Activated B cell treated with CpG ODN at 0.5 μM for 24 hours (primary cell): ENCODE measurements at regions not wholly inside any gene's neighbourhood (a gene's known extent, or its start where the extent isn't known, plus 50 kb on each side); places are given as distances from the start of the nearest gene placed in this dataset.

Source experiments
- ATAC-seq: fragments of 200-7000 bp; cut with Tn5 transposase; one replicate; pipeline ENCODE4 v1.10.0; 2021; ENCODE audit warnings: low read depth, mild to moderate bottlenecking, moderate library complexity
- CTCF ChIA-PET: fragments of 350-600 bp; sonication (Branson Sonifier 250); formaldehyde crosslinking; loops from one replicate; lab custom pipeline; 2021; ENCODE audit warnings: antibody characterized with exemption; lab: Charles Lee
- POLR2A ChIA-PET: fragments of 350-600 bp; sonication (Branson Sonifier 250); formaldehyde crosslinking; loops from one replicate; lab custom pipeline; 2021; ENCODE audit warnings: antibody characterized with exemption; lab: Charles Lee
- DNase-seq: peaks from one replicate; pipeline ENCODE4 v3.0.0; 2022
- H3K27ac Mint-ChIP-seq: one replicate; pipeline ENCODE4 v1.8.0; 2020; ENCODE audit warnings: mixed read lengths
- H3K27me3 Mint-ChIP-seq: one replicate; pipeline ENCODE4 v1.8.0; 2021; ENCODE audit warnings: mixed read lengths
- H3K36me3 Mint-ChIP-seq: one replicate; pipeline ENCODE4 v1.8.0; 2021; ENCODE audit warnings: low read depth, mixed read lengths
- H3K4me1 Mint-ChIP-seq: one replicate; pipeline ENCODE4 v1.8.0; 2021; ENCODE audit warnings: mixed read lengths
- H3K4me3 Mint-ChIP-seq: one replicate; pipeline ENCODE4 v1.8.0; 2020; ENCODE audit warnings: mild to moderate bottlenecking, mixed read lengths
- H3K9me3 Mint-ChIP-seq: one replicate; pipeline ENCODE4 v1.8.0; 2020; ENCODE audit warnings: mixed read lengths
- intact Hi-C: fragments of 100-400 bp; cut with micrococcal nuclease; formaldehyde crosslinking; loops from one replicate; pipeline ENCODE4 v1.15.1; 2024
- TF ChIP-seq, protein P1 (sequence below): fragments of 200-600 bp; IDR thresholded peaks from one replicate; pipeline ENCODE4 v1.8.0; 2022; ENCODE audit warnings: antibody characterized with exemption, mild to moderate bottlenecking

DNA sequence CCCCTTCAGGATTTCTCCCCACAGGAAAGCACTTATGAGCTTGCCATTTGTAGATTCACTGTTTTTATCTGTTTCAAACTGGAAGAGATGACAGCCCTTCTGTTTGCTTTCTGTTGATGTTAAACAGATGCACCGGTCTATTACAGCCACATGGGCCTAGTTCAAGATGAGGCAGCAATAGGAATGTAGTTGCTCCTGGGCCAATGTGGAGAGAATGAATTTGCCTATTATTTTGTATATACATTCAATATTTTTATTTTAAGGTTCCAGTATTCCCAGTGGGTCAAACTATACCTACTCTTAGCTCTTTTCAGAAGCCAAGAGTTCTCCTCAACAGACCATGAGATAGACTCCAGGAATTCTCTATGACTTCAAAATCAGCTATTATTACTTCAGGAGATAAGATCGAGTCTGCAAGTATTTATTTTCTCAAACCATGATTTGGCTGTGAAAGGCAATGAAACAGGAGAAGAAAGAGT lies 461.6 kb downstream of the RASEF start:
- TF ChIP-seq, protein P1, sequence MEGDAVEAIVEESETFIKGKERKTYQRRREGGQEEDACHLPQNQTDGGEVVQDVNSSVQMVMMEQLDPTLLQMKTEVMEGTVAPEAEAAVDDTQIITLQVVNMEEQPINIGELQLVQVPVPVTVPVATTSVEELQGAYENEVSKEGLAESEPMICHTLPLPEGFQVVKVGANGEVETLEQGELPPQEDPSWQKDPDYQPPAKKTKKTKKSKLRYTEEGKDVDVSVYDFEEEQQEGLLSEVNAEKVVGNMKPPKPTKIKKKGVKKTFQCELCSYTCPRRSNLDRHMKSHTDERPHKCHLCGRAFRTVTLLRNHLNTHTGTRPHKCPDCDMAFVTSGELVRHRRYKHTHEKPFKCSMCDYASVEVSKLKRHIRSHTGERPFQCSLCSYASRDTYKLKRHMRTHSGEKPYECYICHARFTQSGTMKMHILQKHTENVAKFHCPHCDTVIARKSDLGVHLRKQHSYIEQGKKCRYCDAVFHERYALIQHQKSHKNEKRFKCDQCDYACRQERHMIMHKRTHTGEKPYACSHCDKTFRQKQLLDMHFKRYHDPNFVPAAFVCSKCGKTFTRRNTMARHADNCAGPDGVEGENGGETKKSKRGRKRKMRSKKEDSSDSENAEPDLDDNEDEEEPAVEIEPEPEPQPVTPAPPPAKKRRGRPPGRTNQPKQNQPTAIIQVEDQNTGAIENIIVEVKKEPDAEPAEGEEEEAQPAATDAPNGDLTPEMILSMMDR: no peak
- H3K4me1 Mint-ChIP-seq: no peaks in the 10 kb centered on the region
- H3K27me3 Mint-ChIP-seq: no peaks in the 10 kb centered on the region
- CTCF ChIA-PET: interaction anchor here (1.3 kb wide), 1 partner anchor 9 kb away, joined by 3 read pairs; no protein-coding TSS in a partner anchor
- H3K9me3 Mint-ChIP-seq: no peaks in the 10 kb centered on the region
- DNase-seq (no peak), ATAC-seq (no peak)
- no peaks in the 10 kb centered on the region for H3K36me3 Mint-ChIP-seq
- no peak overlapping the region for H3K27ac Mint-ChIP-seq
- intact Hi-C loops: no loop called here
- POLR2A ChIA-PET: no interaction called here
- H3K4me3 Mint-ChIP-seq: no peak overlapping the region

DNA sequence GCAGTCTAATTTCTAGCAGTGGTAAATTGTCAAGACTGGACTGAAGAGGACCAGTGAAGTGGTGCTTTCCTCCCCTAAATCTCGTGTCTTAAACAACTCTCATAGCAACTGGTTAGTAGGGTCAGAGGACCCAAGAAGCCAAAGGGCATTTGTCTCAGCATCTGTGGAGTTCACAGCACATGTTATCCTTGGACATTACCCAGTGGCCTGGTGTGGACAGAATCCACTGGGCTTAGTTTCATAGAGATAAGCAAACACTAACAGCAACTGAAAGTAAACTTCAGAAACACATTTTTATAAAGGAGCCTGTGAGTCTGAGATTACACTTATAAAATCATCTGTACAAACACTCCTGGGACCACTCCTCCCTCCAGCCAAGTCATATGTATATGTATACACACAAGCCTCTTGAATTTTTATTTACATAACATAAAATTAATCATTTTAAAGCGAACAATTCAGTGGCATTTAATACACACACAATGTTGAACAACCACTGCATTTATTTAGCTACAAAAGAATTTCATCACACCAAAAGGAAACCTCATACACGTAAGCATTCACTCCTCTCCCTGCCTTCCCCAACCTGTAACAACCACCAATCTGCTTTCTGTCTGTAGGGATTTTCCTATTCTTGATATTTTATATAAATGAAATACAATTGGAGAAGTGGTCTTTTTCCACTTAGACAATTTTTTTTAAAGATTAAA lies 457.8 kb downstream of the RASEF start:
- H3K9me3 Mint-ChIP-seq: no peaks in the 10 kb centered on the region
- H3K4me3 Mint-ChIP-seq: no peak overlapping the region
- DNase-seq (no peak), ATAC-seq (no peak)
- intact Hi-C loops: loop anchor here (5.0 kb wide), 2 partner anchors 1008 to 1293 kb away; no protein-coding TSS in a partner anchor
- no peaks in the 10 kb centered on the region for H3K36me3 Mint-ChIP-seq
- no peaks in the 10 kb centered on the region for H3K4me1 Mint-ChIP-seq
- H3K27ac Mint-ChIP-seq: no peak overlapping the region
- ChIA-PET CTCF (interaction anchor here (1.3 to 4.9 kb wide), 3 partner anchors 417 to 1293 kb away, joined by 4 to 73 read pairs (median 10); no protein-coding TSS in a partner anchor), POLR2A (no interaction called here)
- TF ChIP-seq, protein P1: no peak
- no peaks in the 10 kb centered on the region for H3K27me3 Mint-ChIP-seq

DNA sequence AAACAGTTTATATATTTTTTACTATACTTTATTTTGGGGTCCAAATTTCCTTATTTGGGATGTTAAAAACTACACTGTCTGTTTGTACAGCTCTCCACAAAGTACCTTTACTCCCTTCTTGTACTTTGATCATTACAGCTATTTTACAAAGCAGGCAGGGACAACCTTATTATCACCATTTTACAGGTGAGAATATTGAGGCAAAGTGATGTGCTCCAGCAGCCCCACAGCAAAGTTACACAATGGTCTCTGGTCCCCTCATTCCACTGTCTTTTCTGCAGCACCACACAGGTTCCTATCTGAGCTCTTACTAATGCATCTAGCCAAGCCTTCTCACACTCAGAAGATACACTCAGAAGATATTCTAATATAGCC lies 457.3 kb downstream of the RASEF start:
- Mint-ChIP-seq H3K9me3 (no peaks in the 10 kb centered on the region), H3K27ac (no peak overlapping the region), H3K27me3 (no peaks in the 10 kb centered on the region), H3K4me1 (no peaks in the 10 kb centered on the region), H3K4me3 (no peak overlapping the region), H3K36me3 (no peaks in the 10 kb centered on the region)
- ChIA-PET CTCF (interaction anchor here (1.3 to 4.9 kb wide), 5 partner anchors 12 to 1294 kb away, joined by 4 to 73 read pairs (median 10); no protein-coding TSS in a partner anchor), POLR2A (no interaction called here)
- TF ChIP-seq, protein P1: no peak
- ATAC-seq (no peak), DNase-seq (no peak)
- intact Hi-C loops: loop anchor here (1.0 to 5.0 kb wide), 5 partner anchors 417 to 1293 kb away; no protein-coding TSS in a partner anchor

DNA sequence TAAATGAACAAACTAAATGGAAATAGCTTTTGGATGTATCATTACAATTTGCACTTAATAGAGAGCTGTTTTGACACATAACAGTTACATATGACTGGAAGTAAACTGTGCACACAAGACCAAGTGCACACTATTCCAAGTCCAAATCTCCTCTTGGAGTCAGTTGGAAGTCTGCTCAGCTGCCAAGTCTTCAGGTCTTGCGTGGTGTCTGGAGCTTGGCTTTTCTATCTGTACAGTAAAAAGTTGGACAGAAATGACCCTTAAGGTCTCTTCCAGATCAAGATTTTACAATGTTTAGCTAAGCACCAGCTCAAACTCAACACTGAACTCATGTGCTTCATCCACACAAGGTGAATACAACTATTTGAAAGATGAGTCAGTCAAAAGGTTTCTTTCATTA lies 456.9 kb downstream of the RASEF start:
- ChIA-PET POLR2A (no interaction called here), CTCF (interaction anchor here (0.7 to 4.9 kb wide), 10 partner anchors 9 to 1294 kb away, joined by 3 to 73 read pairs (median 5); no protein-coding TSS in a partner anchor)
- intact Hi-C loops: loop anchor here (1.0 to 5.0 kb wide), 5 partner anchors 417 to 1294 kb away; no protein-coding TSS in a partner anchor
- no peaks in the 10 kb centered on the region for H3K27me3 Mint-ChIP-seq
- ATAC-seq (no peak), DNase-seq (no peak)
- TF ChIP-seq, protein P1: no peak
- no peak overlapping the region for H3K27ac Mint-ChIP-seq
- no peaks in the 10 kb centered on the region for H3K9me3 Mint-ChIP-seq
- no peaks in the 10 kb centered on the region for H3K4me1 Mint-ChIP-seq
- H3K36me3 Mint-ChIP-seq: no peaks in the 10 kb centered on the region
- H3K4me3 Mint-ChIP-seq: no peak overlapping the region
